ENCODE measurements at regions not wholly inside any gene's neighbourhood (a gene's known extent, or its start where the extent isn't known, plus 50 kb on each side); places are given as distances from the start of the nearest gene placed in this dataset.
"Not testable (repeated sequence)": the region's sequence is repeated elsewhere in the genome, so short reads cannot be mapped to it uniquely, and the experiment has no call there.

GRCh38 chr13:76271728-76272232 lies 614.4 kb downstream of the KCTD12 start:
- no peak overlapping the region for H3K4me3 ChIP-seq (ENCODE audit: low read depth, low read length)
- TF ChIP-seq CTCF (IDR thresholded peaks at IDR 0.05; ENCODE audit: insufficient read depth, low read depth, low read length) = no peak
- DNase-seq (ENCODE audit: low read depth) = no peak

GRCh38 chr13:76268307-76268706 lies 617.9 kb downstream of the KCTD12 start:
- H3K4me3 ChIP-seq (ENCODE audit: low read depth, low read length); DNase-seq (ENCODE audit: low read depth): not testable (repeated sequence)

- no peak for TF ChIP-seq CTCF (IDR thresholded peaks at IDR 0.05; ENCODE audit: insufficient read depth, low read depth, low read length)
- no peak overlapping the region for H3K4me3 ChIP-seq (ENCODE audit: low read depth, low read length)
- no peak for DNase-seq (ENCODE audit: low read depth)
Measured at GRCh38 chr13:76267216-76267615, 619.0 kb downstream of the KCTD12 start.

- DNase-seq (ENCODE audit: low read depth) = no peak
Measured at GRCh38 chr13:76266561-76266960, 619.6 kb downstream of the KCTD12 start.

GRCh38 chr13:76250211-76250610 lies 614.1 kb downstream of the LMO7 start:
- H3K4me3 ChIP-seq (ENCODE audit: low read depth, low read length) = no peak overlapping the region
- DNase-seq (ENCODE audit: low read depth) = no peak
- no peak for TF ChIP-seq CTCF (IDR thresholded peaks at IDR 0.05; ENCODE audit: insufficient read depth, low read depth, low read length)

More at GRCh38 chr13:76266561-76266960, 619.6 kb downstream of the KCTD12 start:
- H3K4me3 ChIP-seq (ENCODE audit: low read depth, low read length) = no peak overlapping the region
- no peak for TF ChIP-seq CTCF (IDR thresholded peaks at IDR 0.05; ENCODE audit: insufficient read depth, low read depth, low read length)

- DNase-seq (ENCODE audit: low read depth) = no peak
- no peak for TF ChIP-seq CTCF (IDR thresholded peaks at IDR 0.05; ENCODE audit: insufficient read depth, low read depth, low read length)
- no peak overlapping the region for H3K4me3 ChIP-seq (ENCODE audit: low read depth, low read length)
Measured at GRCh38 chr13:76245920-76246319, 609.8 kb downstream of the LMO7 start.

GRCh38 chr13:76245211-76245610 lies 609.1 kb downstream of the LMO7 start:
- H3K4me3 ChIP-seq (ENCODE audit: low read depth, low read length) = no peak overlapping the region
- no peak for DNase-seq (ENCODE audit: low read depth)
- no peak for TF ChIP-seq CTCF (IDR thresholded peaks at IDR 0.05; ENCODE audit: insufficient read depth, low read depth, low read length)

- not testable (repeated sequence) for H3K4me3 ChIP-seq (ENCODE audit: low read depth, low read length); DNase-seq (ENCODE audit: low read depth)
Measured at GRCh38 chr13:76243120-76243519, 607.0 kb downstream of the LMO7 start.
